DND-41 (cell line): ENCODE measurements at regions not wholly inside any gene's neighbourhood (a gene's known extent, or its start where the extent isn't known, plus 50 kb on each side); places are given as distances from the start of the nearest gene placed in this dataset.

Source experiments
- EZH2 ChIP-seq: IDR thresholded peaks from 3 replicates; pipeline ENCODE4 v1.6.1; 2012; ENCODE audit warnings: borderline replicate concordance, low read depth, mild to moderate bottlenecking, moderate library complexity, low read length, inconsistent platforms; ENCODE audit not compliant: severe bottlenecking
- TF ChIP-seq, protein P1 (sequence below): IDR thresholded peaks from 2 replicates; pipeline ENCODE4 v1.5.1; 2012; ENCODE audit warnings: borderline replicate concordance, low read length, moderate library complexity, mild to moderate bottlenecking; ENCODE audit not compliant: poor library complexity, severe bottlenecking; ENCODE audit errors: extremely low read depth

DNA sequence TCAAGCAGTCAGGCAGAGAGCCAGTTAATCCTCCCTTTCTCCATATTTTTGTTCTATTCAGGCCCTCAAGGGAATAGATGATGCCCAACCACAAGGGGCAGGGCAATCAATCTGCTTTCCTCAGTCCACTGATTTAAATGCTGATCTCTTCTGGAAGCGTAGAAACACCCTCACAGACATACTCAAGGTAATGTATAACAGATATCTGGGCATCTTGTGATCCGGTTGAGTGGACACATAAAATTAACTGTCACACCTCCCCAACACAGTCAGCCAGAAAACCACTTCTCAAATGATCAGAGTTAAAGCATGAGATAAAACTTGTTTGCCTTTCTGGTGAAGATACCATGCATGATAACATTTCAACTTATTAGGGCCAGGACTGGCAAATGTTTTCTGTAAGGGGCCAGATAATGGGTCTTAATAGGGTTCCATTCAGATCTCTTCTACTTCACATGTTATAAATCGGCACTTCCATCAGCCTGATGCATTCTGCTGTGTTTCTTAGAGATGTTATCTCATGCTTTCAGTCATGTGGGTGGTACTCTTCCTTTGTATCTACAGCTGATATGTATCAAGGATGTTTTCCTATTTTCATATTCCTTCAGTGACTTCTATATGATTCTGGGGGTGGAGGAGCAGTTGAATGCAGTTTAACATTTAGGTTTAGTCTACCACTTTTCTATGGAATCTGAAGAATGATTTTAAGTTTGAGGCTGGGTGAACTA, 58.9 kb upstream of the CNTLN start:
- TF ChIP-seq, protein P1, sequence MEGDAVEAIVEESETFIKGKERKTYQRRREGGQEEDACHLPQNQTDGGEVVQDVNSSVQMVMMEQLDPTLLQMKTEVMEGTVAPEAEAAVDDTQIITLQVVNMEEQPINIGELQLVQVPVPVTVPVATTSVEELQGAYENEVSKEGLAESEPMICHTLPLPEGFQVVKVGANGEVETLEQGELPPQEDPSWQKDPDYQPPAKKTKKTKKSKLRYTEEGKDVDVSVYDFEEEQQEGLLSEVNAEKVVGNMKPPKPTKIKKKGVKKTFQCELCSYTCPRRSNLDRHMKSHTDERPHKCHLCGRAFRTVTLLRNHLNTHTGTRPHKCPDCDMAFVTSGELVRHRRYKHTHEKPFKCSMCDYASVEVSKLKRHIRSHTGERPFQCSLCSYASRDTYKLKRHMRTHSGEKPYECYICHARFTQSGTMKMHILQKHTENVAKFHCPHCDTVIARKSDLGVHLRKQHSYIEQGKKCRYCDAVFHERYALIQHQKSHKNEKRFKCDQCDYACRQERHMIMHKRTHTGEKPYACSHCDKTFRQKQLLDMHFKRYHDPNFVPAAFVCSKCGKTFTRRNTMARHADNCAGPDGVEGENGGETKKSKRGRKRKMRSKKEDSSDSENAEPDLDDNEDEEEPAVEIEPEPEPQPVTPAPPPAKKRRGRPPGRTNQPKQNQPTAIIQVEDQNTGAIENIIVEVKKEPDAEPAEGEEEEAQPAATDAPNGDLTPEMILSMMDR: no peak
- no peak for TF ChIP-seq EZH2
